ENCODE measurements at regions not wholly inside any gene's neighbourhood (a gene's known extent, or its start where the extent isn't known, plus 50 kb on each side); places are given as distances from the start of the nearest gene placed in this dataset.

DNA sequence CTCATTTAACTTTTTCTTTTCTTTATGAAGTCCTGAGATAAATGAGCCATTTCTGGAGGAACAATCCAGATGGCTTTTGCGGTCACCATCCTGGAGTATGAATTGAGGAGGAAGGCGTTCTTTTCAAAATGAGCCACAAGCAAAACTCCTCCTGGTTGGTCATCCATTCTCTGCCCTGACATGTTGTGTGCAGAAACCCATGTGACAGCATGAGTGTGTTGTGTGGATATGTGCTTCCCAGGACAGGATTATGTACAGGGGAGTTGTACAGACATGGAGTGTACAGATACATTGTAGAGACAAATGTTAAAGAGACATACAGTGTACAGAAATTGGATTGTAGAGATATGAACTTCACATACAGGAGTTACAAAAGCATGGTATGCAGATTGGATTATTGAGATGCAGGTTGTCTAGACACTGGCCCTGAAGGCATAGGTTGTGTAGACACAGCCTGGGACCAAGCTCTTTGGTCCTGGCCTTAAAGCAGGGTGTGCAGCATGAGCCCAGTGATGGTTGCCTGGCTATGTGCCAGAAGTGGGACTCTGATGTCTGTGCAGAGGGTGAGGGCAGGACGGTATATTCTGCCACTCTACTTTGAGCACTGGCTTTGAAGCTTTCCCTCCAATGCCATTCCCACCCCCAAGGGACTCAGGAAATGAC is 178.5 kb upstream of the ZBED5 start:
- H3K4me1 Mint-ChIP-seq = peaks cover 5% of the 10 kb centered on the region
- H3K36me3 Mint-ChIP-seq = no peaks in the 10 kb centered on the region
- no peak overlapping the region for H3K4me3 Mint-ChIP-seq
- no peaks in the 10 kb centered on the region for H3K9me3 Mint-ChIP-seq
- no peak overlapping the region for H3K27ac Mint-ChIP-seq
- no peaks in the 10 kb centered on the region for H3K27me3 Mint-ChIP-seq
- DNase-seq = no peak

DNA sequence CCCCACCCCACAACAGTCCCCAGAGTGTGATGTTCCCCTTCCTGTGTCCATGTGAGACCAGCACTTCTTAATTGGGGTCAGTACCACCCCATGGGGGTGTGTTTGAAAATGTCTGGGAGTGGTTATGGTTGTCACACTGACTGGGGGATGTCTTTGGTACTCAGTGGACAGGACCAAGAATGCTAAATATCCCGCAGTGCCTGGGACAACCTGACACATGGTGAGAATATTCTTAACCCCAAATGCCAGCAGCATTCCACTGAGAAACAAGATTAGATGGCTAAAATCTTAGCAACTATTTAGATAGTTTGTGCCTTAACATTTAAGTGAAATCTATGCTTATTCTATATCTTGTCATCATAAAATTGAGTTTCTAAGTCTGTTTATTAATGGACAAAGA is 177.5 kb upstream of the ZBED5 start:
- Mint-ChIP-seq H3K9me3 (no peaks in the 10 kb centered on the region), H3K27ac (no peak overlapping the region), H3K27me3 (no peaks in the 10 kb centered on the region), H3K4me3 (no peak overlapping the region), H3K4me1 (peaks cover 5% of the 10 kb centered on the region), H3K36me3 (no peaks in the 10 kb centered on the region)
- DNase-seq = no peak

DNA sequence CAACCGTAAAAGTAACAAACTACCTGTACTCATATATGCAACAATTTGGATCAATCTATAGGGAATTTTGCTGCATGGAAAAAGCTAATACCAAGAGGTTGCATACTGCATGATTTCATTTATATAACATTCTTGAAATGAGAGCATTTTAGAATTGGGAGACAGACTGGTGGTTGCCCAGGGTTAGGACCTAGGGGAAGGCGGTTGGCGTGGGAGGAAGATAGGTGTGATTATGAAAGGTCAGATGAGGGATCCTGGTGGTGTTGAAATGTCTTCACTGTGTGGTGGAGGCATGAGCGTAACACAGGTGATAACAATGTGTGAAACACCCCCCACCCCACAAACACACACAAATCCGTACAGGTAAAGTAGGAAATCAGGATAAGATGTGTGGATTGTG is 176.6 kb upstream of the ZBED5 start:
- Mint-ChIP-seq H3K27ac (no peak overlapping the region), H3K36me3 (no peaks in the 10 kb centered on the region)

DNA sequence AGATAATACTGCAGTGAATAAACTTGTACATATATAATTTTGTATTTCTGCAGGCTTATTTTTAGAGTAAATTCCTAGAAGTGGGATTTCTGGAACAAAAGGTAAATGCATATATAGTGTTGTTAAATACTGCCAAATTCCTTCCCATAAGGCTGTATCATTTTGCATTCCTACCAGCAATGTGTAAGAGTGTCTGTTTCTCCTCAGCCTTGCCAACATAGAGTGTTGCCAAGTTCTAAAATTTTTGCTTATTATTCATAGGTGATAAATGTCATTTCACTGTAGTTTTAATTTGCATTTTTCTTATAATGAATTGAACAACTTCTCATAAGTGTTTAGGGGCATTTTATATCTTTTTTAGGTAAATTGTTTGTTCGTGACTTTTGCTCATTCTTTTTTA is 174.2 kb upstream of the ZBED5 start:
- Mint-ChIP-seq H3K36me3 (no peaks in the 10 kb centered on the region), H3K4me3 (no peak overlapping the region), H3K4me1 (peaks cover 6% of the 10 kb centered on the region), H3K27me3 (no peaks in the 10 kb centered on the region), H3K27ac (no peak overlapping the region), H3K9me3 (no peaks in the 10 kb centered on the region)
- no peak for DNase-seq

More for the DNA sequence above, 176.6 kb upstream of the ZBED5 start:
- H3K27me3 Mint-ChIP-seq = no peaks in the 10 kb centered on the region
- DNase-seq = no peak
- no peak overlapping the region for H3K4me3 Mint-ChIP-seq
- no peaks in the 10 kb centered on the region for H3K9me3 Mint-ChIP-seq
- H3K4me1 Mint-ChIP-seq = peaks cover 5% of the 10 kb centered on the region

DNA sequence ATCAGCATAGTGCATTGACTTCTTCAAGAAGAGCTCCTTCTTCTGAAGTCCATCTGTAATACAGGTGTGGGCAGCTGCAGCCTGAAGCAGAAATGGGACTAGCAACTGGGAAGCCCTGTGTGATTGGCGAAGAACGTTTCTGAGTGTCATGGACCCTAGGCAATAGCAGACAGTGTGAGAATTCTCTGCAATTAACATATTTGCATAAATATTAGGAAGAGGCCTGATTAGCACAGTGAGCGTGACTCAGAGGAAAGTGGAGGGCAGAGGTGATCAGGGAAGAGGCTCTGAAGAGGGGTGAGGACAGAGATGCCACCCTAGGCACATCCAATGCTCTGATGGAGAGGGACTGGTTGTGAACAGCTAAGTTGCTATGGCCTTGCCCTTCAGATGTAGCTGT is 171.2 kb upstream of the ZBED5 start:
- no peak overlapping the region for H3K4me3 Mint-ChIP-seq
- H3K27me3 Mint-ChIP-seq = no peaks in the 10 kb centered on the region
- no peak overlapping the region for H3K27ac Mint-ChIP-seq
- no peaks in the 10 kb centered on the region for H3K36me3 Mint-ChIP-seq
- H3K4me1 Mint-ChIP-seq = peaks cover 2% of the 10 kb centered on the region
- DNase-seq = no peak
- no peaks in the 10 kb centered on the region for H3K9me3 Mint-ChIP-seq

DNA sequence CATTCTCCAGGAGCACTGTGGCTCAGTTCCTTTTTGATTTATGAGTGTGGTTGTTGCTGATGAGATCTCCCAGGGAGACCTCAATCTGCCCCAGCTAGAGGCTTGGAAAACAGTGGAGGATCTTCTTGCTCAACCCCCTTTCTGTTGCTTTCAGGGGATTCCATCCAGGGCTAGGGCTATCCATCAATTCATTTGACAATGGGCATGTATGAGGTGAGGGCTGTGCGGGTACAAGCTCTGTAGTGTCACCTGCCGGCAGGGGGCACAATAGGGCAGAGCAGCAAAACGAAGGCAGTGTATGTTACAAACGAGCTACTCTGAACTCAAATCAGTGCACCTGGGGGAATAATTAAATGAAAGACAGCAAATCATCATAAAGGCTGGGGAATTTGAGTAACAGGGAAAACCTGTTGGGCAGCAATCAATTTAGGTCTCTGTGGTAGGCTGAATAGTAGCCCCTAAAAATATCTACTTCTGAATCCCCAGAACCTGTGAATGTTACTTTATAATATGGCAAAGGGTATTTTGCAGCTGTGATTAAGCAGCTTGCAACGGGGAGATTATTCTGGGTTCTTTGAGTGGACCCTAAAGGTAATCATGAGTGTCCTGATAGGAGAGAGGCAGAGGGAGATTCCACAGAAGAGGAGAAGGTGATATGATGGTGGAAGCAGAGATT is 170.3 kb upstream of the ZBED5 start:
- Mint-ChIP-seq H3K36me3 (no peaks in the 10 kb centered on the region), H3K9me3 (no peaks in the 10 kb centered on the region), H3K4me3 (no peak overlapping the region), H3K4me1 (peaks cover 2% of the 10 kb centered on the region), H3K27me3 (no peaks in the 10 kb centered on the region), H3K27ac (no peak overlapping the region)
- peak; percentile 67 for DNase-seq

DNA sequence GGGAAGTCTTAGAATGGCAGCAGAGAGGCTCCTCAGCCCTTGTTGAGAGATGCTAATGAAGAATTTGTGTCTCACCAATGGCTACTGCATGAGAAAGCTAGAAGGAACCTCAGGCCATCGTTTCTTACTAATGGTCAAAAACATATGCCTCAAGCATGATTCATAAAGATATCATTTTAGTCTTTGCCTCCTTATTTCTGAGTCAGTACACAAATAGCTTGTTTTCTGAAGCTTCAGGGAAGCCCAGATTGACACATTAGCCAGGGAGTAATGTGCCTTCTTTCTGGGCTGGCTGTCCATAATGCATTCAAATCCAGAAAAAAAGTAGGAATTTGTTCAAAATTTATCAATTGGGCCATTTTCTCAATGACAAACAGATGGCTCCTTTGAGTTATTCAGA is 169.4 kb upstream of the ZBED5 start:
- no peaks in the 10 kb centered on the region for H3K9me3 Mint-ChIP-seq
- H3K4me3 Mint-ChIP-seq = no peak overlapping the region
- H3K36me3 Mint-ChIP-seq = no peaks in the 10 kb centered on the region
- peaks cover 2% of the 10 kb centered on the region for H3K4me1 Mint-ChIP-seq
- no peaks in the 10 kb centered on the region for H3K27me3 Mint-ChIP-seq
- DNase-seq = no peak
- H3K27ac Mint-ChIP-seq = no peak overlapping the region

DNA sequence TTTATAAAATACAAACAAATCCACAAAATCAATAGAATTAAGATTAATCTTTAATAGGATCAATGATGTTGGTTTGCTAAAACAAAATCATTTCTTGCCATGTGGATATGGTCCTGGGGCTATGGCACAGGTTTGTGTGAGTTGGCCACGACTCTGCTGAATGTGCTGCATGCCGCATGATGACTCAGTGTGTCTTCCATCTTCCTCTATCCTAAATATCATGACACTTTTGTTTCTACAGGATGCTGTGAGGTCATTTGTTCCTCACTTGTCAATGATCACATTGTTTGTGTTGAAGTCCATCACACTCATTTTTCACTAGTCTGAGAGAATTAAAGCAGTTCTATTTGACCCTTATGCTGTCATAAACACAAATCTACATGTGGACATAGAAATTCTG is 167.2 kb upstream of the ZBED5 start:
- H3K9me3 Mint-ChIP-seq = no peaks in the 10 kb centered on the region
- peaks cover 2% of the 10 kb centered on the region for H3K4me1 Mint-ChIP-seq
- H3K27ac Mint-ChIP-seq = no peak overlapping the region
- no peak for DNase-seq
- H3K36me3 Mint-ChIP-seq = no peaks in the 10 kb centered on the region
- H3K27me3 Mint-ChIP-seq = no peaks in the 10 kb centered on the region
- no peak overlapping the region for H3K4me3 Mint-ChIP-seq

DNA sequence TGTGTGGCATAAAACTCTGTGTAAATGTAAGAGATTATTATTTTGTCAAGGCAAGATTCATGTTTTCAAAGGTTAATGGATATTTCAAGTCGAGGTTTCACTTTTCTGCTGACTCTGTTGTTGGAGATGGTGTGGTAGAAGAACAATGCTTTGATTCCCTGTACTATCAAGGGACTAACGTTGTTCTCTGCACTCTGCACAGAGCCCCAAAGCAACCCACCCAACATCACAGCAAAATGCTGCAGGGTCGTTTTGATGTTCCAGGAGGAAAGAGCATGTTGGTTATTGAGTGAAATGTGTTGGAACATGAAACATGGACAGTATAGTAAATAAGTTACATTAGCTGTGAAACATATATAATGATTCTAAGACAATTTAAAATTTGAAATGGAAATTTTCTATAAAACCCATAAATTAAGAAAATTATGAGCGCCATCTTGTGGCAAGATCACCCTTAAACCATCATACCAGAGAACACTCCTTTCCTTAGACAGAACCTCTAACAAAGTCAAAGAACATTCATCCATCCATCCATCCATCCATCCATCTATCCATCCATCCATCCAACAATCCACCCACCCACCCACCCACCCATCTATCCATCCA is 164.4 kb upstream of the ZBED5 start:
- H3K4me3 Mint-ChIP-seq = no peak overlapping the region
- no peaks in the 10 kb centered on the region for H3K27me3 Mint-ChIP-seq
- no peaks in the 10 kb centered on the region for H3K9me3 Mint-ChIP-seq
- no peaks in the 10 kb centered on the region for H3K4me1 Mint-ChIP-seq
- no peaks in the 10 kb centered on the region for H3K36me3 Mint-ChIP-seq
- DNase-seq = no peak
- no peak overlapping the region for H3K27ac Mint-ChIP-seq

DNA sequence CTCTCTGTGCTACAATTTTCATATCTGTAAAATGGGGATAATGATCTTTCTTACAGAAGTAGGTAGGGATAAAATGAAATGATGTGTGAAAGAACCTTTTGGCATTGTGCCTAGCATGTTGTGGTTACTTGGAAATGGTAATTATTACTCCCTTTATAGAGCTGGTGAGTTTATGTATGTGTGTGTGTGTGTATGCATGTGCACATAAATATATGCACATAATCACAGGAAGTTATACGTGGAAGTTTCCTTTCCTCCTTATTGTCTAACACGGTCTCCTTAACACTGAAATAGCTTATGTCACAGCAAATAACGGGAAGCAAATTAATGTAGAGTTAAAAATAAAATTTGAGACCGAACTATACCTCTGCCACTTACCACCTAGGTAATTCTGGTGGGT is 163.7 kb upstream of the ZBED5 start:
- no peaks in the 10 kb centered on the region for H3K9me3 Mint-ChIP-seq
- no peak overlapping the region for H3K27ac Mint-ChIP-seq
- H3K4me1 Mint-ChIP-seq = no peaks in the 10 kb centered on the region
- no peaks in the 10 kb centered on the region for H3K36me3 Mint-ChIP-seq
- no peak for DNase-seq
- H3K27me3 Mint-ChIP-seq = no peaks in the 10 kb centered on the region
- H3K4me3 Mint-ChIP-seq = no peak overlapping the region

DNA sequence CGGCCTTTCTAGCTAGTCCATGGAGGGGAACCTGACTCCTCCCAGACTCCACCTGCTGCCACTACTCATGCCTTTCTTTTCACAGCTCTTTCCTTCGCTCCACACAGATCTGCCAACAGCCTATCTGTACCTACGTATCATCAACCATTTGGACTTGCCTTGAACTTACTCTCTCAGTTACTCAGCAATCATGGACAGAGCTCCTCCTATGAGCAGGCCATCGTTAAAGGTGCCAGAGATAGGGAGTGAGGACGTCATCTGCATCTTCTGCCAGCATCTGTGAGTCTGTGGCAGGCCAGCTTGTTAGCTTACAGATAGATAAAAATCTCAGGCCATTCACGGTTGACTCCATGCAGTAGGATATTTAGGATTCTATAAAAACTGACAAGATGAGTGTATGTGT is 162.9 kb upstream of the ZBED5 start:
- DNase-seq = no peak
- Mint-ChIP-seq H3K4me3 (no peak overlapping the region), H3K27ac (no peak overlapping the region), H3K4me1 (no peaks in the 10 kb centered on the region), H3K9me3 (no peaks in the 10 kb centered on the region), H3K27me3 (no peaks in the 10 kb centered on the region), H3K36me3 (no peaks in the 10 kb centered on the region)

DNA sequence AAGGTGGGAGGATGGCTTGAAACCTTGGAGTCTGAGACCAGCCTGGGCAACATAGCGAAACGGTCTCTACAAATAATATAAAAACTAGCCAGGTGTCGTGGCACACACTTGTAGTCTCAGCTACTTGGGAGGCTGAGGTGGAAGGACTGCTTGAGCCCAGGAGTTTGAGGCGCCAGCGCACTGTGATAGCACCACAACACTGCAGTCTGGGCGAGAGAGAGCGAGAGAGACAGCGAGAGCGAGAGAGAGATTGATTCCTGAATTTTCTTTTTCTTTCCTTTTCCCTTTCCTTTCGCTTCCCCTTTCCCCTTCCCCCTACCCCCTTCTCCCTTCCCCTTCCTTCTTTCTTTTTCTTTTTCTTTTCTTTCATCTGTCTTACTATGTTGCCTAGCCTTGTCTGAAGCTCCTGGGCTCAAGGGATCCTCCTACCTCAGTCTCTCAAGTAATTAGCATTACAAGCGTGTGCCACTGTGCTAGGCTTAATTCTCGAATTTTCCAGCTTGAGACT is 162.4 kb upstream of the ZBED5 start:
- Mint-ChIP-seq H3K4me3 (no peak overlapping the region), H3K4me1 (no peaks in the 10 kb centered on the region), H3K9me3 (no peaks in the 10 kb centered on the region), H3K36me3 (no peaks in the 10 kb centered on the region), H3K27ac (no peak overlapping the region), H3K27me3 (no peaks in the 10 kb centered on the region)
- DNase-seq = no peak

DNA sequence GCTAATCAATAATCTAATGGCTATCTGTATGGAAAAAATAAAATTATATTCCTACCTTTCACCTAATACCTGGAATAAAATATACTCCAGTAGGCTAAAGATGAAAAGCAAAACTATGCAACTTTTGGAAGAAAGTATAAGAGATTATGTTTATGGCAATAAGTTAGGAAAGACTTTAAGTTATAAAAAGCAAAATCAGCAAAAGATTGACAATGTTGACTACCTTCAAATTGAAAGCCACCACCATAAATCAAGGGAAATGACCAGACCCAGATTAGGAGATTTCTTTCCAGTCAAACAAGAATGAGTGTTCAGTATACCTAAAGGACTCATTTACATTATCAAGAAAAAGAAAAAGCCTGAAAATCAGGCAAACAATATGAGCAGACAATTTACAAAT is 159.1 kb upstream of the ZBED5 start:
- no peak overlapping the region for H3K27ac Mint-ChIP-seq
- no peaks in the 10 kb centered on the region for H3K4me1 Mint-ChIP-seq
- H3K9me3 Mint-ChIP-seq = no peaks in the 10 kb centered on the region
- no peak overlapping the region for H3K4me3 Mint-ChIP-seq
- H3K27me3 Mint-ChIP-seq = no peaks in the 10 kb centered on the region
- no peak for DNase-seq
- H3K36me3 Mint-ChIP-seq = no peaks in the 10 kb centered on the region

DNA sequence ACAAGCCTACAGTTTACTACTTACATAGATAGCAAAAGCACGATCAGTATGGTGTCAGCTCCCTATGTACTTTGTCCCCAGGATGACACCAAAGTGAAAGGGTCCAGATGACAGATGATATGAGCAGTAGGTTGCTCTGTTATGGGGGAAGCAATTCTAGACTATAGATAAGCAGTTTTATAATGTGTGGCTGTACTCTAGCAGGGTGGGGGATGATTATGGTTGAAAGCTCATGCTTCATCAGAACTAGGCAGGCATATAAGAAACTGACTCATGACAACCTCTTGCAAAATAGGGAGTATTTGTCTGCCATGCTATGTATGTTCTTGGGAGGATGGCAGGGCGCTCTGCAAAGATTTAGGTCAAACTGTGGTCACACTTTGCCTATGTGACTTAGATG is 158.2 kb upstream of the ZBED5 start:
- no peak for DNase-seq
- Mint-ChIP-seq H3K4me3 (no peak overlapping the region), H3K9me3 (no peaks in the 10 kb centered on the region), H3K4me1 (no peaks in the 10 kb centered on the region), H3K36me3 (no peaks in the 10 kb centered on the region), H3K27me3 (peaks cover 3% of the 10 kb centered on the region), H3K27ac (no peak overlapping the region)

DNA sequence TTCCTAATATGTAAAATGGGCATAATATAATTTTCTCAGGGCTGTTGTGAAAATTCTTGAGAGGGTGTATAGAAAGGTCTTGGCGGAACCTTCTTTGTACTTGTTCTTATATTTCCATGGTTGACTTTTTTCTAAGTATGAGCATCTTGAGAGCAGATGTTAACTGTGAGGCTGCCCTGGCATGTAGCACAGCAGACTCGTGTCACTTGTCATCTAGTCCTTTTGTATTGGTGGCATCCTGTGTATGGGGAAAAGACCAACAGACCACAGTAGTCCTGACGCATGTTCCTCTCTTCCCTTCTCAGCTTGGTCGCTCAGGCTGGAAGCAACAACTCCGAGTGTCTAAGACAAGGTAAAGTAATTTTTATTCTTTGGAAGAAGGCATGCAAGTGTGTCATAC is 153.8 kb upstream of the ZBED5 start:
- Mint-ChIP-seq H3K27me3 (peaks cover 22% of the 10 kb centered on the region), H3K4me1 (no peaks in the 10 kb centered on the region), H3K27ac (no peak overlapping the region), H3K9me3 (no peaks in the 10 kb centered on the region), H3K4me3 (no peak overlapping the region), H3K36me3 (no peaks in the 10 kb centered on the region)
- DNase-seq = no peak

DNA sequence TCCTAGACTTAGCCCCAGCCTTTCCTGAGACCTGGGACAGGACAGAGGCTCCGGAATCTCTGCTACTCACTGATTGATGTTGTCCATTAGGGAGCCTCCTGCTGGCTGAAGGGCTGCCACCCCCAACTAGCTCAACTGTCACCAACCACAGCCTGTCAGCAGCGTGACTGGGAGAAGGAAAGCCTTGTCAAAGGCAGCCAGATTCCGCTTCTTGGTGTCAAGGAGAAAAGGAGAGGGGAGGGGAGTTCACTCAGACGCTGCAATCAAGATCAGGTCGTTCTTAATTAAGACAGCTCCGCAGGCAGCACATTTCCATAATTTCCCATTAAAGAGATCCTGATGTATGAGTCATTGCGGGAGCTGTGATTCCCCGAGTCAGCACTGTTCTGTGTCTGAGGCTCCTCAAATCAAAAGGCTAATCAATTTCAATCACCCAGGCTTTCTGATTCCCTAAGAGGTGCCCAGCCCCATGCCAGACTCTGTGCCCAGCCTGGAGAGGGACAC is 152.8 kb upstream of the ZBED5 start:
- H3K4me1 Mint-ChIP-seq = no peaks in the 10 kb centered on the region
- no peak overlapping the region for H3K27ac Mint-ChIP-seq
- no peaks in the 10 kb centered on the region for H3K36me3 Mint-ChIP-seq
- DNase-seq = no peak
- peaks cover 25% of the 10 kb centered on the region for H3K27me3 Mint-ChIP-seq
- no peaks in the 10 kb centered on the region for H3K9me3 Mint-ChIP-seq
- H3K4me3 Mint-ChIP-seq = no peak overlapping the region

Measured in activated naive CD8-positive, alpha-beta T cell treated with anti-CD3 and anti-CD28 coated beads for 36 hours (primary cell).